ENCODE measurements at regions not wholly inside any gene's neighbourhood (a gene's known extent, or its start where the extent isn't known, plus 50 kb on each side); places are given as distances from the start of the nearest gene placed in this dataset.

GRCh38 chr2:121088251-121089165, 196.5 kb downstream of the TFCP2L1 start:
- H3K27me3 ChIP-seq = no peaks in the 10 kb centered on the region
- H3K4me1 ChIP-seq (ENCODE audit: low read depth) = peaks cover 4% of the 10 kb centered on the region
- DNase-seq (ENCODE audit: low read depth in 1 of 2, low spot score in 1 of 2) = peak; percentile 33 to 80
- H3K27ac ChIP-seq = no peak overlapping the region
- no peak overlapping the region for H3K4me3 ChIP-seq
- H3K9me3 ChIP-seq (ENCODE audit: low read depth) = no peaks in the 10 kb centered on the region
- no peaks in the 10 kb centered on the region for H3K36me3 ChIP-seq
- TF ChIP-seq, protein P1, sequence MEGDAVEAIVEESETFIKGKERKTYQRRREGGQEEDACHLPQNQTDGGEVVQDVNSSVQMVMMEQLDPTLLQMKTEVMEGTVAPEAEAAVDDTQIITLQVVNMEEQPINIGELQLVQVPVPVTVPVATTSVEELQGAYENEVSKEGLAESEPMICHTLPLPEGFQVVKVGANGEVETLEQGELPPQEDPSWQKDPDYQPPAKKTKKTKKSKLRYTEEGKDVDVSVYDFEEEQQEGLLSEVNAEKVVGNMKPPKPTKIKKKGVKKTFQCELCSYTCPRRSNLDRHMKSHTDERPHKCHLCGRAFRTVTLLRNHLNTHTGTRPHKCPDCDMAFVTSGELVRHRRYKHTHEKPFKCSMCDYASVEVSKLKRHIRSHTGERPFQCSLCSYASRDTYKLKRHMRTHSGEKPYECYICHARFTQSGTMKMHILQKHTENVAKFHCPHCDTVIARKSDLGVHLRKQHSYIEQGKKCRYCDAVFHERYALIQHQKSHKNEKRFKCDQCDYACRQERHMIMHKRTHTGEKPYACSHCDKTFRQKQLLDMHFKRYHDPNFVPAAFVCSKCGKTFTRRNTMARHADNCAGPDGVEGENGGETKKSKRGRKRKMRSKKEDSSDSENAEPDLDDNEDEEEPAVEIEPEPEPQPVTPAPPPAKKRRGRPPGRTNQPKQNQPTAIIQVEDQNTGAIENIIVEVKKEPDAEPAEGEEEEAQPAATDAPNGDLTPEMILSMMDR (IDR thresholded peaks at IDR 0.05; ENCODE audit: low read depth, low read length) = no peak

GRCh38 chr2:121089166-121089510, 195.9 kb downstream of the TFCP2L1 start:
- Histone ChIP-seq H3K36me3 (no peaks in the 10 kb centered on the region), H3K4me1 (ENCODE audit: low read depth) (peaks cover 3% of the 10 kb centered on the region)
- TF ChIP-seq, protein P1 (IDR thresholded peaks at IDR 0.05; ENCODE audit: low read depth, low read length) = no peak

DNA sequence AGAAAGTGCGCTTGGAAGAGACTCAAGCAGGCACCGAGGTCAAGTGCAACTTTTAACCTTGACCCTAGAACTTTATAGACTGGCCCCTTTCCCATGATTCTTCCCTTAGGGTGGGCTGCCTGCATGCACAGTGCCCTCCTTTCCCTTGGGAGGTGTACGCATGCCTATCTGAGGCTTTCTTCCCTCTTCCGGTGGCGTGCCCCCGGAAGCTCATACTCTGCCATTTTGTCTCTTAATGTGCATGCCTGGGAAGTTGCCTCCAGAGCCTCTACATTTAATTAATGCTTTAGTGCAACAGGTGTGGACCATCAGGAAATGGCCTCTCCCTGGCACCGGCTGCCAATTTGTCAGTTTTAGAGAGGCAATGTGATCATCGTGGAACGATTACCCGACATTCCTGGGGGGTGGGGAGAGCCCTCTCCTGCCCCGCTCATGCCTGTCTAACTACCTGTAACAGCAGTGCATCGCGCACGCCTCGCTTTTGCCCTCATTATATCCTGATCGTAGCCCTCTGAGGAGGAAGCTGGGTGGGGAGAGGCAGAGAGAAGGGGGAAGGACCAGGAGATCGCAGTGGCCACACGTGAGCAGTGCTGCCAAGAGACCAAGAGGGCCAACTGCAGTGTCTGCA, 194.8 kb downstream of the TFCP2L1 start:
- no peaks in the 10 kb centered on the region for H3K4me1 ChIP-seq (ENCODE audit: low read depth)

More at GRCh38 chr2:121089166-121089510, 195.9 kb downstream of the TFCP2L1 start:
- no peak for DNase-seq (ENCODE audit: low read depth in 1 of 2, low spot score in 1 of 2)
- H3K9me3 ChIP-seq (ENCODE audit: low read depth) = no peaks in the 10 kb centered on the region
- H3K27ac ChIP-seq = no peak overlapping the region
- H3K4me3 ChIP-seq = no peak overlapping the region
- H3K27me3 ChIP-seq = no peaks in the 10 kb centered on the region

DNA sequence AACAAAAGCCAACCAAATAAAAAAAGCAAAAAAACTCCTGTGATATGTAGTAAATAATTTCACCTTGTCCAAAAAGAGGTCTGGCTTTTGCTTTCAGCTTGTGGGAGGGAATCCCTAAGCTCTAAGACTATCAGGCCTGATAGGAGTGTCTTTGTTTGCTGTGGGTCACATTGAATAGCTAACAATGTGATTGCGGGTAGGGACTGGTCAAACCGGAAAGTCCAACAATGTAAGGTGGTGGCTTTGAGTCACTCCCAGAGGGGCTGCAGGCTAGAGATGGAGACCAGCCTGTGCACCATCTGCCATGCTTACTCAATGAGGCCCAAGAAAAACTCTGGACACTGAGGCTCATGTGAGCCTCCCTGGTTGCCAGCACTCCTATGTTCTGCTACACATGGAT, 192.9 kb downstream of the TFCP2L1 start:
- H3K4me3 ChIP-seq = no peak overlapping the region
- H3K27ac ChIP-seq = no peak overlapping the region
- H3K9me3 ChIP-seq (ENCODE audit: low read depth) = no peaks in the 10 kb centered on the region
- H3K4me1 ChIP-seq (ENCODE audit: low read depth) = no peaks in the 10 kb centered on the region
- TF ChIP-seq, protein P1 (IDR thresholded peaks at IDR 0.05; ENCODE audit: low read depth, low read length) = no peak
- H3K36me3 ChIP-seq = no peaks in the 10 kb centered on the region
- no peak for DNase-seq (ENCODE audit: low read depth in 1 of 2, low spot score in 1 of 2)
- H3K27me3 ChIP-seq = no peaks in the 10 kb centered on the region

More for the DNA sequence above, 194.8 kb downstream of the TFCP2L1 start:
- H3K9me3 ChIP-seq (ENCODE audit: low read depth) = no peaks in the 10 kb centered on the region
- H3K27me3 ChIP-seq = no peaks in the 10 kb centered on the region
- H3K4me3 ChIP-seq = no peak overlapping the region
- H3K36me3 ChIP-seq = no peaks in the 10 kb centered on the region
- DNase-seq (ENCODE audit: low read depth in 1 of 2, low spot score in 1 of 2) = no peak
- H3K27ac ChIP-seq = no peak overlapping the region
- TF ChIP-seq, protein P1 (IDR thresholded peaks at IDR 0.05; ENCODE audit: low read depth, low read length) = no peak

DNA sequence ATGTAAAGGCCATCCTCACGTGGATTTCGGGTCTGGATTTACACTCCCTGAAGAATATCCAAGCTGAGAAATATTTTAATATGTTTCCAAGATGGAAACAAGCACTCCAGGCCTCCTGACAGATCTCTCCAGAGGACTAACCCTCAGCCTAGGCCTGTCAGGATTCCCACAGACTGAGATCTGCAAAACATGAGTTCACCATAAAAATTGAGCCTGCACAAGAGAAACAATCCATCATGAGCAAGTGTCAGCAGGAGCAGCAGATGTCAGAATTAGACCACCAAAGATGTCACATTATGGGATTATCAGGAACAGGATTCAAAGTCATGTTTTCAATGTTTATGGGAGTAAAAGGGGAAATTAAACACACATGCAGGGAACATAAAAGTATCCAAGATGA, 191.3 kb downstream of the TFCP2L1 start:
- no peak overlapping the region for H3K4me3 ChIP-seq
- no peaks in the 10 kb centered on the region for H3K27me3 ChIP-seq
- H3K36me3 ChIP-seq = no peaks in the 10 kb centered on the region
- DNase-seq (ENCODE audit: low read depth in 1 of 2, low spot score in 1 of 2) = no peak
- TF ChIP-seq, protein P1 (IDR thresholded peaks at IDR 0.05; ENCODE audit: low read depth, low read length) = no peak
- no peaks in the 10 kb centered on the region for H3K9me3 ChIP-seq (ENCODE audit: low read depth)
- no peak overlapping the region for H3K27ac ChIP-seq
- H3K4me1 ChIP-seq (ENCODE audit: low read depth) = no peaks in the 10 kb centered on the region

Data from cardiac muscle cell (in vitro differentiated cells and primary cell).